ENCODE measurements at regions not wholly inside any gene's neighbourhood (a gene's known extent, or its start where the extent isn't known, plus 50 kb on each side); places are given as distances from the start of the nearest gene placed in this dataset.

DNA sequence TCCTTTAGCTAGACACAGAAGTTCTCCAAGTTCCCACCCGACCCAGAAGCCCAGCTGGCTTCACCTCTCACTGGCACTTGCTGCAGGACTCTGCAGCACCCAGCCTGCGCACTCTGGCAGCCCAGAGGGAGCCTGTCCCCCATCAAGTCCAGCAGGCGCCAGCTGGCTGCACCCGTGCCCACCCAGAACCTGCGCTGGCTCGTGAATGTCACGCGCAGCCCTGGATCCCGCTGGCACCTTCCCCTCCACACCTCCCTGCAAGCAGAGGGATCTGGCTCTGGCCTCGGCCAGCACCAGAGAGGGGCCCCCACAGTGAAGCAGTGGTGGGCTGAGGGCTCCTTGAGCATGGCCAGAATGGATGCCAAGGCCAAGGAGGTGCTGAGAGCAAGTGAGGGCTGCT, 187.6 kb upstream of the HAND2 start:
- Histone ChIP-seq H3K4me1 (no peaks in the 10 kb centered on the region), H3K27me3 (no peaks in the 10 kb centered on the region), H3K36me3 (no peaks in the 10 kb centered on the region), H3K27ac (no peak overlapping the region), H3K4me3 (no peak overlapping the region), H3K9me3 (no peaks in the 10 kb centered on the region)
- intact Hi-C loops (cut with DNase I): no loop called here
- DNase-seq (peak; percentile 51), ATAC-seq (no peak)
- TF ChIP-seq, protein P1, sequence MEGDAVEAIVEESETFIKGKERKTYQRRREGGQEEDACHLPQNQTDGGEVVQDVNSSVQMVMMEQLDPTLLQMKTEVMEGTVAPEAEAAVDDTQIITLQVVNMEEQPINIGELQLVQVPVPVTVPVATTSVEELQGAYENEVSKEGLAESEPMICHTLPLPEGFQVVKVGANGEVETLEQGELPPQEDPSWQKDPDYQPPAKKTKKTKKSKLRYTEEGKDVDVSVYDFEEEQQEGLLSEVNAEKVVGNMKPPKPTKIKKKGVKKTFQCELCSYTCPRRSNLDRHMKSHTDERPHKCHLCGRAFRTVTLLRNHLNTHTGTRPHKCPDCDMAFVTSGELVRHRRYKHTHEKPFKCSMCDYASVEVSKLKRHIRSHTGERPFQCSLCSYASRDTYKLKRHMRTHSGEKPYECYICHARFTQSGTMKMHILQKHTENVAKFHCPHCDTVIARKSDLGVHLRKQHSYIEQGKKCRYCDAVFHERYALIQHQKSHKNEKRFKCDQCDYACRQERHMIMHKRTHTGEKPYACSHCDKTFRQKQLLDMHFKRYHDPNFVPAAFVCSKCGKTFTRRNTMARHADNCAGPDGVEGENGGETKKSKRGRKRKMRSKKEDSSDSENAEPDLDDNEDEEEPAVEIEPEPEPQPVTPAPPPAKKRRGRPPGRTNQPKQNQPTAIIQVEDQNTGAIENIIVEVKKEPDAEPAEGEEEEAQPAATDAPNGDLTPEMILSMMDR (IDR thresholded peaks at IDR 0.05): no peak

DNA sequence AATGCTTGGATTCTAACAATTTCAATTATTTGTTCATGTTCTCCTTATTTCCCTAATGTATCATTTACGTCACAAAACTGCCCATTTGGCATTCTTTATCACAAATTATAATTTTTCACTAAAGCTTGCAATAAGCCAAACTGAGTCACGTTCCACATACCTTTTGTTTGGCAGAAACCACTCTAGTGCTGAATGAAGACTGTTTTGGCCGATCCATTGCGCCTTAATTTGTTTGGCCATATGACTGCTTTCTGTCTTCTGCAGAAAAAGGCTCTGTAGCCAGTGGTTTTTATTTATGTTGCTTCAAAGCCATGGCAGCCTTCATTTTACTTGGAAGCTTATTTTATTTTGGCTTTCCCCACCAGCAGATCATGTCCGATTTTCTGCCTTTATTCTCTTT, 184.4 kb upstream of the HAND2 start:
- Histone ChIP-seq H3K27ac (no peak overlapping the region), H3K4me3 (no peak overlapping the region), H3K36me3 (no peaks in the 10 kb centered on the region), H3K9me3 (no peaks in the 10 kb centered on the region), H3K27me3 (no peaks in the 10 kb centered on the region), H3K4me1 (no peaks in the 10 kb centered on the region)
- DNase-seq (no peak), ATAC-seq (no peak)
- TF ChIP-seq, protein P1 (IDR thresholded peaks at IDR 0.05): no peak
- intact Hi-C loops (cut with DNase I): no loop called here

DNA sequence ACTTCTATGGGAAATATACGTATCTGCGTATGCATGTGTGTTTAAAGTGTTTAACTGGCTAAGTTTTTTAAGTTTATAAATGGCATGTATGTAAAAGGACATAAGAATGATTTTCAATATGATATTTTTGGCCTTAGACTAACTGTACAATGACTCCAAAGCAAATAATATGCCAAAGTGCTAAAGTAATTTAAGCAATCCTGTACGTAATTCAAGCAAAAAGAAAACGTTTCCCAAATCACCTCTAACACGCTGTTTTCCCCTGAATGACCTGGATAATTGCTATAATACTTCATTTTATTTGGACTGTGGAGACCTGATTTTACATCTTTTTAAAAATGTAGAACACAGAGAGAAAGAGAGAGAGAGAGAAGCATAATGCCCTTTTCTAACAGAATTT, 183.0 kb upstream of the HAND2 start:
- Histone ChIP-seq H3K4me3 (no peak overlapping the region), H3K4me1 (no peaks in the 10 kb centered on the region), H3K27me3 (no peaks in the 10 kb centered on the region), H3K27ac (no peak overlapping the region), H3K36me3 (no peaks in the 10 kb centered on the region), H3K9me3 (no peaks in the 10 kb centered on the region)
- DNase-seq (no peak), ATAC-seq (no peak)
- intact Hi-C loops (cut with DNase I): no loop called here
- TF ChIP-seq, protein P1 (IDR thresholded peaks at IDR 0.05): no peak

DNA sequence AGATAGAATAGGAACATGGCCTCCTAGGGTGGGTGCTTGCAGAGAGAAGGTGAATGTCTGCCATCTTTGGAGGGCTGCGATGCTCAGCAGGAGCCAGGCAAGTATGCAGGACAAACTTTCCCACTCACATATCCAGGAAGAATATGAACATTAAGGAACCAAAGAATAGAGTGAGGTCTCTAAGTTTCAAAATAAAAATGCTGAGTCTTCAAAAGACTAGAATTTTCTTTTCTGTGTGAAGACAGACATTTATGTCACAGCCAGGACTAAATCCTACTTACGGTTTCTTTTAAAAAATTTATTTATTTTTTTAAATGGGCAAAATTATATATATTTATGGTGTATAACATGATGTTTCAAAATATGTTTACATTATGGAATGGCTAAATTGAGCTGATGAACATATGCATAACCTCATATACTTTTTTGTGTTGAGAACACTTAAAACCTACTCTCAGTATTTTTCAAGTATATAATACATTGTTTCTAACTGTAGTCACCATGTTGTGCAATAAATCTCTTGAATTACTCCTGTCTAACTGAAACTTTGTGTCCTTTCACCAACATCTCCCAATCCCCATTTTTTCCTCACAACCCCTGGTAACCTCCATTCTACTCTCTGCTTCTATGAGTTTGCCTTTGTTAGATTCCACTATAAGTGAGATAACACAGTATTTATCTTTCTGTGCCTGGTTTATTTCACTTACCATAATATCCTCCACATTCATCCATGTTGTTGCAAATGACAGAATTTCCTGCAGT, 177.8 kb upstream of the HAND2 start:
- intact Hi-C loops (cut with DNase I): no loop called here

DNA sequence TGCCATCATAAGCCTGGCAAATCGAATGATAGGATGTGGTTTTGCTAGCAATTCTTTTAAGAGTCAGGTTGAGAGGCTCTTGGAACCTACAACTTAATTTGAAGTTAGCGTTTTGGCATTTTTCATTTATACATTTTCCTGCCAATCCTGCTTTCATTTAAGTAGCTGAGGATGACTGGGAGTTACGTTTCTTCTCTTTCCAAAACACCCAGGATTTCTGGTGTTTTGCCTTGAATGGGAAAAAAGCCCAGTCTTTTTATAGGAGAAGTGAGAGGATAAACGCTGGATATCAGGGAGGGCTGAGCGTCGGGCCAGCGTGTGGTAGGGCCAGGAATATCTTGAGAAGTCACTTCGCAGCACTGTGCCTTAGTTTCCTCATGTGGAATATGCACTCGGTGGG, 174.2 kb upstream of the HAND2 start:
- no peak for ATAC-seq
- H3K27ac ChIP-seq: no peak overlapping the region
- no peaks in the 10 kb centered on the region for H3K27me3 ChIP-seq
- H3K36me3 ChIP-seq: no peaks in the 10 kb centered on the region
- TF ChIP-seq, protein P1 (IDR thresholded peaks at IDR 0.05): no peak
- intact Hi-C loops (cut with DNase I): no loop called here
- H3K9me3 ChIP-seq: no peaks in the 10 kb centered on the region
- H3K4me1 ChIP-seq: no peaks in the 10 kb centered on the region
- H3K4me3 ChIP-seq: no peak overlapping the region
- no peak for DNase-seq

More for the DNA sequence above, 177.8 kb upstream of the HAND2 start:
- H3K27ac ChIP-seq: no peak overlapping the region
- no peak overlapping the region for H3K4me3 ChIP-seq
- DNase-seq (no peak), ATAC-seq (no peak)
- no peaks in the 10 kb centered on the region for H3K4me1 ChIP-seq
- H3K36me3 ChIP-seq: no peaks in the 10 kb centered on the region
- H3K27me3 ChIP-seq: no peaks in the 10 kb centered on the region
- no peaks in the 10 kb centered on the region for H3K9me3 ChIP-seq
- TF ChIP-seq, protein P1 (IDR thresholded peaks at IDR 0.05): no peak

DNA sequence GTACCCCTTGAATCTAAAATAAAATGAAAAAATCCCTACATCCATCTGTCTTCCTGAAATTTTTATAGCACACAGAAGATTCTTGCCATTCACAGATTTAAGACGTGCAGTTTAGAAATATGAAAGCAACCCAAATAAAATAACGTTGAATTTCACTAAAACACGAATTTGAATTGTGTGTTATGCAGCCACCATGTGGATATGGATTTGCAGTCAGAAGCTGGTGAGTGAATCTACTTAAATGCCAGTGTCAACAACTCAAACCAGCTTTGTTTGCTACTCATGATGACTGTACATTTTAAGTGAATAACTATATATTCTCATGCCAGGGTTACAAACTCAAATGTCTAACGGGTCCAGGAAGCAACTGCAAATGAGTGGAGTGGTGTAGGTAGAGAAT, 173.0 kb upstream of the HAND2 start:
- Histone ChIP-seq H3K27ac (no peak overlapping the region), H3K4me1 (no peaks in the 10 kb centered on the region), H3K36me3 (no peaks in the 10 kb centered on the region), H3K27me3 (no peaks in the 10 kb centered on the region), H3K4me3 (no peak overlapping the region), H3K9me3 (no peaks in the 10 kb centered on the region)
- DNase-seq (no peak), ATAC-seq (no peak)
- intact Hi-C loops (cut with DNase I): no loop called here
- TF ChIP-seq, protein P1 (IDR thresholded peaks at IDR 0.05): no peak
